H1 (cell line): ENCODE measurements at regions not wholly inside any gene's neighbourhood (a gene's known extent, or its start where the extent isn't known, plus 50 kb on each side); places are given as distances from the start of the nearest gene placed in this dataset.

Experiments
- CTCF ChIP-seq, 3 experiments: IDR thresholded peaks; 1 replicate in 2 of 3; 2 replicates in 1 of 3; pipeline versions ENCODE4 v1.5.1 to v1.6.1; 2011; ENCODE audit warnings: low read length in 3 of 3, mild to moderate bottlenecking in 3 of 3, inconsistent platforms in 2 of 3, low read depth in 1 of 3, moderate library complexity in 1 of 3; ENCODE audit not compliant: insufficient read depth in 1 of 3; ENCODE audit errors: control extremely low read depth in 1 of 3
- EGR1 ChIP-seq: IDR thresholded peaks from 2 replicates; pipeline ENCODE4 v1.6.1; 2011; ENCODE audit warnings: low read depth, low read length, borderline replicate concordance
- EZH2 ChIP-seq: fragments of 200-600 bp; sonication (generic); IDR thresholded peaks from 2 replicates; pipeline ENCODE4 v1.7.1; 2012; ENCODE audit warnings: low read depth, mild to moderate bottlenecking, moderate library complexity, low read length, inconsistent platforms; ENCODE audit not compliant: severe bottlenecking
- HDAC2 ChIP-seq, 2 experiments: fragments of 300-600 bp in 1 of 2; sonication (generic) in 1 of 2; IDR thresholded peaks; 2 replicates each; pipeline ENCODE4 v1.6.1; 2011 to 2012; ENCODE audit warnings: low read depth in 2 of 2, low read length in 2 of 2, mild to moderate bottlenecking in 2 of 2, moderate library complexity in 2 of 2, borderline replicate concordance in 1 of 2, inconsistent platforms in 1 of 2
- MAFK ChIP-seq: IDR thresholded peaks from 2 replicates; pipeline ENCODE4 v1.6.1; 2012; ENCODE audit warnings: low read depth, mild to moderate bottlenecking, improper control_type of control experiment, low read length
- MAX ChIP-seq: IDR thresholded peaks from 2 replicates; pipeline ENCODE4 v1.6.1; 2012; ENCODE audit warnings: inconsistent platforms
- POLR2AphosphoS5 ChIP-seq: IDR thresholded peaks from 2 replicates; pipeline ENCODE4 v1.6.1; 2011; ENCODE audit warnings: low read depth, low read length
- RAD21 ChIP-seq, 2 experiments: IDR thresholded peaks in 1 of 2; conservative IDR thresholded peaks in 1 of 2; 2 replicates each; pipeline ENCODE4 v1.6.1; 2011; ENCODE audit warnings: low read depth in 2 of 2, low read length in 2 of 2, improper control_type of control experiment in 1 of 2, inconsistent platforms in 1 of 2, mild to moderate bottlenecking in 1 of 2, moderate library complexity in 1 of 2

- no peak for TF ChIP-seq POLR2AphosphoS5
- TF ChIP-seq CTCF (IDR thresholded peaks at IDR 0.05; ENCODE audit: control extremely low read depth in 1 of 3, insufficient read depth in 1 of 3, low read depth in 1 of 3, low read length in 3 of 3): no peak
- TF ChIP-seq EGR1: no peak
- TF ChIP-seq HDAC2 (IDR thresholded peaks at IDR 0.05; ENCODE audit: borderline replicate concordance in 1 of 2, low read depth in 2 of 2, low read length in 2 of 2): no peak
- no peak for TF ChIP-seq RAD21 (IDR thresholded peaks at IDR 0.05 in 1 of 2, conservative IDR thresholded peaks at IDR 0.05 in 1 of 2; ENCODE audit: low read depth in 2 of 2, low read length in 2 of 2)
- no peak for TF ChIP-seq EZH2
- TF ChIP-seq MAFK: no peak
- no peak for TF ChIP-seq MAX
Measured at GRCh38 chr11:127334466-127334865, 333.9 kb upstream of the KIRREL3 start.
